ENCODE measurements at regions not wholly inside any gene's neighbourhood (a gene's known extent, or its start where the extent isn't known, plus 50 kb on each side); places are given as distances from the start of the nearest gene placed in this dataset.

- H3K27ac ChIP-seq (ENCODE audit: low read depth, low read length) = no peak overlapping the region
- H3K36me3 ChIP-seq (ENCODE audit: control insufficient read depth in 1 of 2, insufficient read depth in 2 of 2, low read length in 2 of 2) = no peaks in the 10 kb centered on the region
- H3K9me3 ChIP-seq (ENCODE audit: control insufficient read depth in 1 of 2, low read length in 2 of 2) = no peaks in the 10 kb centered on the region
- no peaks in the 10 kb centered on the region for H3K27me3 ChIP-seq (ENCODE audit: control insufficient read depth in 1 of 2, insufficient read depth in 2 of 2, low read length in 2 of 2)
- no peak overlapping the region for H3K9ac ChIP-seq (ENCODE audit: low read depth in 1 of 2, low read length in 2 of 2)
- no peak overlapping the region for H3K4me3 ChIP-seq (ENCODE audit: low read depth in 1 of 2, low read length in 2 of 2)
- H3K4me1 ChIP-seq (ENCODE audit: control insufficient read depth in 1 of 2, insufficient read depth in 2 of 2, low read length in 2 of 2) = no peaks in the 10 kb centered on the region
Observed at GRCh38 chr15:91789136-91789535, 64.4 kb upstream of the SLCO3A1 start.

GRCh38 chr15:91790836-91791235 lies 62.7 kb upstream of the SLCO3A1 start:
- Histone ChIP-seq H3K27ac (ENCODE audit: low read depth, low read length) (no peak overlapping the region), H3K4me3 (ENCODE audit: low read depth in 1 of 2, low read length in 2 of 2) (no peak overlapping the region), H3K9ac (ENCODE audit: low read depth in 1 of 2, low read length in 2 of 2) (no peak overlapping the region), H3K9me3 (ENCODE audit: control insufficient read depth in 1 of 2, low read length in 2 of 2) (no peaks in the 10 kb centered on the region), H3K4me1 (ENCODE audit: control insufficient read depth in 1 of 2, insufficient read depth in 2 of 2, low read length in 2 of 2) (no peaks in the 10 kb centered on the region), H3K36me3 (ENCODE audit: control insufficient read depth in 1 of 2, insufficient read depth in 2 of 2, low read length in 2 of 2) (no peaks in the 10 kb centered on the region), H3K27me3 (ENCODE audit: control insufficient read depth in 1 of 2, insufficient read depth in 2 of 2, low read length in 2 of 2) (no peaks in the 10 kb centered on the region)

- H3K4me1 ChIP-seq (ENCODE audit: control insufficient read depth in 1 of 2, insufficient read depth in 2 of 2, low read length in 2 of 2) = no peaks in the 10 kb centered on the region
- no peak overlapping the region for H3K9ac ChIP-seq (ENCODE audit: low read depth in 1 of 2, low read length in 2 of 2)
- no peak overlapping the region for H3K4me3 ChIP-seq (ENCODE audit: low read depth in 1 of 2, low read length in 2 of 2)
- no peak overlapping the region for H3K27ac ChIP-seq (ENCODE audit: low read depth, low read length)
- no peaks in the 10 kb centered on the region for H3K9me3 ChIP-seq (ENCODE audit: control insufficient read depth in 1 of 2, low read length in 2 of 2)
- no peaks in the 10 kb centered on the region for H3K27me3 ChIP-seq (ENCODE audit: control insufficient read depth in 1 of 2, insufficient read depth in 2 of 2, low read length in 2 of 2)
- no peaks in the 10 kb centered on the region for H3K36me3 ChIP-seq (ENCODE audit: control insufficient read depth in 1 of 2, insufficient read depth in 2 of 2, low read length in 2 of 2)
Observed at GRCh38 chr15:91793771-91794170, 59.7 kb upstream of the SLCO3A1 start.

- no peaks in the 10 kb centered on the region for H3K36me3 ChIP-seq (ENCODE audit: control insufficient read depth in 1 of 2, insufficient read depth in 2 of 2, low read length in 2 of 2)
- H3K27ac ChIP-seq (ENCODE audit: low read depth, low read length) = no peak overlapping the region
- no peak overlapping the region for H3K9ac ChIP-seq (ENCODE audit: low read depth in 1 of 2, low read length in 2 of 2)
- H3K4me1 ChIP-seq (ENCODE audit: control insufficient read depth in 1 of 2, insufficient read depth in 2 of 2, low read length in 2 of 2) = no peaks in the 10 kb centered on the region
- no peaks in the 10 kb centered on the region for H3K9me3 ChIP-seq (ENCODE audit: control insufficient read depth in 1 of 2, low read length in 2 of 2)
- no peaks in the 10 kb centered on the region for H3K27me3 ChIP-seq (ENCODE audit: control insufficient read depth in 1 of 2, insufficient read depth in 2 of 2, low read length in 2 of 2)
- H3K4me3 ChIP-seq (ENCODE audit: low read depth in 1 of 2, low read length in 2 of 2) = no peak overlapping the region
Observed at GRCh38 chr15:91795235-91795634, 58.3 kb upstream of the SLCO3A1 start.

- H3K9ac ChIP-seq (ENCODE audit: low read depth in 1 of 2, low read length in 2 of 2) = no peak overlapping the region
- H3K4me3 ChIP-seq (ENCODE audit: low read depth in 1 of 2, low read length in 2 of 2) = no peak overlapping the region
- no peaks in the 10 kb centered on the region for H3K36me3 ChIP-seq (ENCODE audit: control insufficient read depth in 1 of 2, insufficient read depth in 2 of 2, low read length in 2 of 2)
- no peak overlapping the region for H3K27ac ChIP-seq (ENCODE audit: low read depth, low read length)
- peaks cover 0 to 2% of the 10 kb centered on the region in 2 donors for H3K27me3 ChIP-seq (ENCODE audit: control insufficient read depth in 1 of 2, insufficient read depth in 2 of 2, low read length in 2 of 2)
- H3K9me3 ChIP-seq (ENCODE audit: control insufficient read depth in 1 of 2, low read length in 2 of 2) = no peaks in the 10 kb centered on the region
- no peaks in the 10 kb centered on the region for H3K4me1 ChIP-seq (ENCODE audit: control insufficient read depth in 1 of 2, insufficient read depth in 2 of 2, low read length in 2 of 2)
Observed at GRCh38 chr15:91801836-91802534, 51.5 kb upstream of the SLCO3A1 start.

- Histone ChIP-seq H3K36me3 (ENCODE audit: control insufficient read depth in 1 of 2, insufficient read depth in 2 of 2, low read length in 2 of 2) (no peaks in the 10 kb centered on the region), H3K4me3 (ENCODE audit: low read depth in 1 of 2, low read length in 2 of 2) (no peak overlapping the region), H3K9me3 (ENCODE audit: control insufficient read depth in 1 of 2, low read length in 2 of 2) (no peaks in the 10 kb centered on the region), H3K4me1 (ENCODE audit: control insufficient read depth in 1 of 2, insufficient read depth in 2 of 2, low read length in 2 of 2) (no peaks in the 10 kb centered on the region), H3K9ac (ENCODE audit: low read depth in 1 of 2, low read length in 2 of 2) (no peak overlapping the region), H3K27me3 (ENCODE audit: control insufficient read depth in 1 of 2, insufficient read depth in 2 of 2, low read length in 2 of 2) (peaks cover 0 to 2% of the 10 kb centered on the region in 2 donors), H3K27ac (ENCODE audit: low read depth, low read length) (no peak overlapping the region)
Observed at GRCh38 chr15:91803260-91803659, 50.2 kb upstream of the SLCO3A1 start.

All from duodenal mucosa (tissue), 2 donors.